SIG-M5 treated with dmso at 0.1 percent for 504 hours (cell line): ENCODE measurements at regions not wholly inside any gene's neighbourhood (a gene's known extent, or its start where the extent isn't known, plus 50 kb on each side); places are given as distances from the start of the nearest gene placed in this dataset.
"Not testable (repeated sequence)": the region's sequence is repeated elsewhere in the genome, so short reads cannot be mapped to it uniquely, and the experiment has no call there.

ENCODE experiments used
- DNase-seq: peaks from one replicate; lab custom pipeline; 2025; ENCODE audit not compliant: unreplicated experiment; lab: John Stamatoyannopoulos, UW

DNA sequence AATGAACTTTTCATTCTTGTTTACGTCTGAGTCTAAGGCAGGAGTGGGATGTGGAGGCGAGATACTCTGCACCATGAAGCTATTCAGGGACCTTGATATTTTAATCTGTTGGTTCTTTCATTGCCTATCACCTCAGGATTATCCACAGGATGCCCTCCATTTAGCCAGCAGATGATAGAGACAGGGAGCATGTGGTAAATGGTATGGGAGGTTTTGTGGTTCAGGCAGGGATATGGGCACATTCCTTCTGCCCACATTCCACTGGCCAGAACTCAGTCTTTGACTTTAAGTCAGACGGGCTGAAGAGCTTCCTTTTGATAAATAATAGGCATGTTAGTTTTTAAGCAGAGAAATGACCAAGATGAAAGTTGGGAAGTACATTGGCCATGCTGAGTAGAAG is 548.0 kb upstream of the CCDC54 start:
- DNase-seq: no peak

DNA sequence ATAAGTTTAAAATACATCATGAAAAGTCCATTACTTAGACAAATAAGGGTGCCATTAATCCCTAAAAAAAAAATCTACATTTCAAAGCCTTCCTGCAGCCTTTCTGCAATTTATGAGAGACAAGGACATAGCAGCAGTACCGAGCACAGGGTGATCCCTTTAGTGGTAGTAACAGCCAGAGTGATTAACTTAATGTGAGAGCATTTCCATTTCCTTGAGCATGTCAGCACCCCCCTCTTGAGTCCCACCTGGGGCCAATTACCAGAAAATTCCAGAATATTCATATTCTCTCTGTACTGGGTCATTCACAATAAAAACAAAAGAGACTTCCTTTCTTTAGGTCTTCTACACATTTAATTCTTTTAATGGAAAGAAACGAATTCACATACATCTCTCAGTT is 546.9 kb upstream of the CCDC54 start:
- no peak for DNase-seq

DNA sequence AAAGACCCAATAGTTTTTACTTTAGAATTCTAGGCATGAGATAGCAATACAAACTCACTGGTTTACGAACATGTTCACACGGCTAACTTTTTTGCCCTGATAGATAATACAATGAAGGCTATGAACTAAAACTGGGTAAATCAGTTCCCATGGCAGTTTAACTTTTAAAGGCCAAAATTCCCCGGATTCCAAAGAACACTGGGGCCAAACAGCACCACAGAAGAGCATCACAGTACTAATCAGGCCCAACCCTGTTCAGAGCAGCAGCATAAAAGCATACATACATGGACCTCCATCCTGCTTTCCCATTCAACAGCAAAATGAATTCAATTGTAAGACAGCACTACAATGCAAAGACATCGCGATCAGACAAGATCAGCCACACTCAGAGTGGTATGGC is 540.3 kb upstream of the CCDC54 start:
- no peak for DNase-seq

DNA sequence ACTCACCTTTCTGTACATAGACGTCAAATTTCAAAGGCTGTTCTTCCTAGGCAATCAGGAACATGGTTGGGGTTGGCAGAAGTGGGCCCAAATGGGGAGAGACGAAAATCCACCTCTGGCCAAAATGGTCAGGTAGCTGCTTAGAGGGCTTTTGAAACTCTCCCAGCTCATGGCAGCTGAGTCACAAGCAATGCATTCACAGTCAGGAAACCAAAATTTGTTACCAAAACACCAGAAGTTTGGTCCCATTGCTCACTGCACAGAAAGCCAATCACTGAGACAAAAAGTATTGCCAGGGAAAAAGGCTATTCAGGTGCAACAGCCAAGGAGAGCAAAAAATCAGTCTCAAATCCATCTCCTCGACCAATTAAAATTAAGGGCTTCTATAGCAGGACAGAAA is 539.6 kb upstream of the CCDC54 start:
- no peak for DNase-seq

DNA sequence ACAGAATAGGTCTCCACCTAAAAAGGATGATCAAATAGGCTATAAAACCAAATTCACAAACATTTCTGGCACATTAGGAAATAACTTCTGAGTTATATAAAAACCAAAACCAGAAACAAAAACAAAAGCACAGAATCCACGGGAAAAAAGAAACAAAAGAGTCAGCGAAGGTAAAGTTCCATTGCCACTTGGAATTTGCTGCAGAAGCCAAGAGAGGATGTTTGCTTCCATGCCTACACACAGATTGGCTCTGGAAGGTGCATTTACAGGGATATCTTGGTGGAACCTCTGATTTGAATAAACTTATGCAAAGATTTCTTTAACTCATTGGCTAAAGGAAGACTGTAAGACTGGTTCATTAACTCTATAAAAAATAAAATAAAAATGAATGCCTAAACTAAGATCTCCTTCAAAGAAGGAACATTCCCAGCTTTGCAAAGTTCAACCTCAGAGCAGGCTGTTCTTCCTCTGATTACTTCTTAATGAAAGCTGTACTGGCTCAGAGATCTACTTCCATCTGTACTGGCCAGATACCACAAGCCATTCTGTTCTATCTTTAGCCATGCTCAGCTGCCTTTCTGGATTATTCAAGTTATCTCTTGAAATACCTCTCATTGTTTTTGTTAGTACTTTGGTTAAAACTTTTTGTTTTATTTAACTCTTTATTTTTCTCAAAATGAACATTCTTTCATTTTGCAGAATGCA is 537.5 kb upstream of the CCDC54 start:
- DNase-seq: no peak

DNA sequence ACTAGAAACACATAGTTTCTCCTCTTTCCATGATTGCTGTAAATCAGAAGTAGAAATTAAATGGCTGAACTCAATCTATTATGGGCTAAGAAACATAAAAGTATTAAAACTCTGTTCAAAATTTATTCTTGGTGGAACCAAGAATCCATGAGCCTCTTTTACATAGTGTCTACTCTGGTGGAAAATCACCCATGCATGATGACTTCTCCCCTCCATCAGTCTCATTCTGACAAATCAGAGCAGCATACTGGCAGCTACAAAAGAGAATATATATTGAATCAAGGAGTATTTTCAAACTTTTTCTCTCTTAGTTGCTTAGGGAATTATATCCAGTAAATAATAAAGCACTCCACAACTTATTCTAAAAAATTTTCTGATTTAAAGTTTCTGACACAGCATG is 536.9 kb upstream of the CCDC54 start:
- no peak for DNase-seq

DNA sequence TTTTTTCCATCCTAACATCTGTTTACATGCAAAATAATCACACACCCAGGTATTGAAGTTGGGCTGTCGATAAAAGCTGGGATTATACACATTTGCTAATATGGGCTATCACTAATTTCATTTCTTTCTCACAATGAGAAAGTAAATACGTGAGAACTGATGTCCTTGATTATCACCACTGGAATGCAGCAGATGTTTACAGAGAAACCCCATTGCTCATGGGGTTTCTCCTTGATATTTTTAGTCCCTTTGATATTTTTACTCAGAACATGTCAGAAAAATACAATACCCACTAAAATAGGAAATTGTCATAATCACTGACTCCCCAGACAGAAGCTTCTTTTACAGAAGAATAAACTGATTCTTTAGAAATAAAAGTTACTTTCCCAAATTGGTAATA is 535.1 kb upstream of the CCDC54 start:
- no peak for DNase-seq

DNA sequence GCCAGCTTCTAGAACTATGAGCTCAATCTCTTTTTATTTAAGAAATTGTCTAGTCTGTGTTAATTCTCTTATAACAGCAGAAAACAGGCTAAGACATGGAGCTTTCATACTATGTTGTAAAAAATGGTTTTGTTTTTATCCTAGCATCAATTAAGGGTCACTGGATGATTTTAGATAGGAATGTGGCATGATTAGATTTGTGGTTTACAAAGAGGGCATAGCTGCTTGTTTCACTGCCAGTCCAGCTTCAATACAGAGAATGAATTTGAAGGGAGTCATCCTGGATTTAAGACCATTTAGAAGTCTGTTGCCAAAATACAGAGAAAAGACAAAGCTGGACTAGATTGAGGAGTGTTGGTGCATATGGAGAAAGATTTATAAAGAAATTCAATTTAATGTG is 532.6 kb upstream of the CCDC54 start:
- no peak for DNase-seq

DNA sequence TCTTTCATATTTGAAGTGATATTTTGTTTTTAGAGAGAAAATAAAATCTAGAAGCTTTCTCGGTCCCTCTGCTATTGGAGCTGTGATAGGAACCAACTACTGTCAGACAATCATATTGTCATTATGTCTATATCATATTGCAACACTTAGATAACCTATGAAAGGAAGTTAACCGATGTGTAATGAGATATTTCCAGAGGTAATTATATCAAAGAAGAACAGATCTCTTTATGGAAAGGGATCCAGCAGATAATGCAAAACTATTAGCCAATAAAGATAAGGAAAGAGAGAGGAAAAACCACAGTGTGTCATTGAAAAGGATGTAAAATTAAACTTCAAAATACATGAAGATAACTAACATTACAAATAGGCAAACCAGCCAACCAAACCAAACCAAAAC is 529.1 kb upstream of the CCDC54 start:
- no peak for DNase-seq

DNA sequence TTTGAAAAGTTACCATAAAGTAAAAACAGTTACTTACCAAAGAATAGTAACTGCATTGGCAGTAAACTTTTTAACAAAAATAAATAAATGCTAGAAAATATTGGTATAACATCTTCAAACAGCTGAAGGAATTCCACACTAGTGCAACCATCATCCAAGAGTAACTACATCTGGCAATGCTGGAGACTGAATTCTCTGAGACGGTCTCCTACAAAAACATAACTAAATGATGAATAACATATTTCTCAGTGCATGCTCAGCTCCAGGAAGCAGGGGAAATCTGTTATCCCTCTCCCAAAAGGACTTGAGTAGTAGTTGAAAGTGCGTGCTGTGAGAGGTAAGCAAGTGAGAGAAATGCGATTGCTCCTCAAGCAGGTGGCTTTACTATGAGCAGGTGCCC is 526.8 kb upstream of the CCDC54 start:
- no peak for DNase-seq

DNA sequence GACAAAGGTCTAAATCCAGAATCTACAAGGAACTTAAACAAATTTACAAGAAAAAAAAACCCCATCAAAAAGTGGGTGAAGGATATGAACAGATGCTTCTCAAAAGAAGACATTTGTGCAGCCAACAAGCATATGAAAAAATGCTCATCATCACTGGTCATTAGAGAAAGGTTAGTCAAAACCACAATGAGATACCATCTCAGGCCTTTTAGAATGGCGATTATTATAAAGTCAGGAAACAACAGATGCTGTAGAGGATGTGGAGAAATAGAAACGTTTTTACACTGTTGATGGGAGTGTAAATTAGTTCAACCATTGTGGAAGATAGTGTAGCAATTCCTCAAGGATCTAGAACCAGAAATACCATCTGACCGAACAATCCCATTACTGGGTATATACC is 518.9 kb upstream of the CCDC54 start:
- DNase-seq: not testable (repeated sequence)

DNA sequence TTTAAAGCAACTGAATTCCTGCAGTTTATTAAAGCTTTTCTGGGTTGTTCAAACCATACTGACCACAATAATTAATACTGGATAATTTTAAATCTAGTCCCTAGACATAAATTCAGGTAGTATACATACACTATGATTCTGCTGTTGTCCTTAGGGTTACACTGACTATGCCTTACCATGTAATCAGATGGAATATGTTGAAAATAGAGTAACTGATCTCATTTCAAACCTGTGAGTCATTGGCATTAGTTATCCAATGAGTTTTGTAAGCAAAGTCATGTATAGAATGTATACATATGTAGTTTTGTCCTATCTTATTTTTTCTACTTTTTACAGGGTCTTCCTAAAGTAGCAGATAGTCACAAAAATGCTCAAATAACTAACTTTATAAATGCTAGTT is 517.1 kb upstream of the CCDC54 start:
- DNase-seq: no peak

DNA sequence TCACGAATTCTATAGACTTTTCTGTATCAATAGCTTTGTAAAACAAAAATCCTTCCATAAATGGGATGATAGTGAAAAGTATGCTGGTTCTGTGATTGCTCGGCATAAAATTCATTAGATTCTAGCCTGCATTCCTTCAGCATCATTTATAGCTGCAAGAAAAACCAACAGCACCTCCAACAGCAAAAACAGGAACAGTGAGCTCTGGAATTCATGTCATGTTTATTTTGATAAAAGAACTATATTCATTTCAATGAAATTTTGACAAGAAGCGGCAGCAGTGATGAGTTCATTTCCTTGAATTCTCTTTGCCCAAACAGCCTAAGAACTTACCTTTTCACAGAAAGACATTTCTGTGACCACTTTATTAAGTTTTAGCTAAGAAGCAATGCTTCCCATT is 515.2 kb upstream of the CCDC54 start:
- DNase-seq: no peak

DNA sequence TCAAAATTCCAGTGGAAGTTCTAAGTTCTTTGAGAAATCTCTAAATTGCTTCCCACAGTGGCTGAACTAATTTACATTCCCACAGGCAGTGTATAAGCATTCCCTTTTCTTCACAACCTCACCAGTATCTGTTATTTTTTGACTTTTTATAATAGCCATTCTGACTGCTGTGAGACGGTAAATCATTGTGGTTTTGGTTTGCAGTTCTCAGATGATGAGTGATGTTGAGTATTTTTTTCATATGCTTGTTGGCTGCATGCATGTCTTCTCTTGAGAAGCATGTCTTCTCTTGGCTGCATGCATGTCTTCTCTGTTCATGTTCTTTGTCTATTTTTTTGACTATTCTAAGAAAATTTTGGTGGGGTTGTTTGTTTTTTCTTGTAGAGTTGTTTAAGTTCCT is 499.6 kb upstream of the CCDC54 start:
- no peak for DNase-seq

DNA sequence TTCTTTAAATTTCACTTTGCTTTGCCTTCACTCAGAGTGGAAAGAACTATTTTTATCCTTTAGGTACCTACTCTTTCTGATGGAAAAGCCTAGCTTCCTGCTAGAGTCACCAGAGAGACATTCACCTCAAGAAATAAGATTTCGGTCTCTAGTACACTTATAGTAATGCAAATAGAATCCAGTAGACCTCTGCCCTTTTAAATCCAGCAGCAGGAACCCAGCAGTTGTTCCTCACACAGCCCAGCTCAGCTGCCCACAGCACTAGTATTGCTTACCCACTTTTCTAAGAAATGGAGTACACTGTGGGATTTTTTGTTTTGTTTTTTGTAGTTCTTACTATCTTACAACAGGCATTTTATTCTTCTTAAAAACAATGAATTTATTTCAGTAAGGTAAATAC is 497.0 kb upstream of the CCDC54 start:
- no peak for DNase-seq

DNA sequence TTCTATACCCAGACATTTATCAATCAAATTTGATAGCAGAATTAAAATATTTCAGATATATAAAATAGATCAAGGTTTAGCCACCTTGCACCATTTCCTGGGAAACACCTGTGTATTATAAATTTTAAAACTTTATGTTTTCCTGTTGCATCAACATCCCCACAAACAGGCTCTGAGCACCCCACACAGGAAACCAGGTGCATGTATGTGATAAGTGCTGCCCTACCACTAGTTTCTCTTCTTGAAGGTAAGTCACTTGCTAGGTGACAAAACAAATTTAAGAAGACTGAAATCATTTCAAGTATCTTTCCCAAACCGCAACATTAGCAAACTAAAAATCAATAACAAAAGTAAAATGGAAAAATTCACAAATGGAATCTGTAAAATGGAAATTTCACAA is 496.1 kb upstream of the CCDC54 start:
- DNase-seq: no peak

DNA sequence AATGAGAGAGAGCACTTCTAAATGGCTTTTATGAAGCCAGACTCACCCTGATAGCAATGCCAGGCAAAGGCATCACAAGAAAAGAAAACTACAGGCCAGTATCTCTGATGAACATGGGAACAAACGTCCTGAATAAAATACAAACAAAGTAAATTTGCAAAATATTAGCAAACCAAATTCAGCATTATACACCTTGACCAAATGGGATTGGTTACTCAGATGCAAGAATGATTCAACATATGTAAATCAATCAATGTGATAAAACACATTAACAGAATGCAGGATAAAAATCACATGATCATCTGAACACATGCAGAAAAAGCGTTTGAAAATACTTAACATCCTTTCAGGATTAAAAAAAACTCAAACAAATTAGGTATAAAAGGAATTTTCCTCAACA is 494.9 kb upstream of the CCDC54 start:
- no peak for DNase-seq

DNA sequence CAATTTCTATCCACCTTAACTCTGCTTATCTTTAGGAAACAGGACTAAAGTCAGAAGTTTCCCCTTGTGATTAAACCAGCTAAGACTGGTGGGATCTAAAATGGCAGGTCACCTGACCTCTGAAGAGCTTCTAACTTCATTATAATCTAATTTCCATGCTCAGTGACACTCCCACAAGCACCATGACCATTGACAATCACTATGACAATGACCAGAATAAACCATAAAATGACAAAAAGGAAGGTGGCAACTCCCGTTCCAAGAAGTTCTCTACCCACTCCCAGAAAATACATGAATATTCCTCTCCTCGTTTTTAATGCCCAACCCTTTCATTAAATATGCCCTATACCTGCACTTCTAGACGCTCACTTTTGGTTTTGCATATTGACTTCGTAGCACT is 471.2 kb upstream of the CCDC54 start:
- DNase-seq: no peak

DNA sequence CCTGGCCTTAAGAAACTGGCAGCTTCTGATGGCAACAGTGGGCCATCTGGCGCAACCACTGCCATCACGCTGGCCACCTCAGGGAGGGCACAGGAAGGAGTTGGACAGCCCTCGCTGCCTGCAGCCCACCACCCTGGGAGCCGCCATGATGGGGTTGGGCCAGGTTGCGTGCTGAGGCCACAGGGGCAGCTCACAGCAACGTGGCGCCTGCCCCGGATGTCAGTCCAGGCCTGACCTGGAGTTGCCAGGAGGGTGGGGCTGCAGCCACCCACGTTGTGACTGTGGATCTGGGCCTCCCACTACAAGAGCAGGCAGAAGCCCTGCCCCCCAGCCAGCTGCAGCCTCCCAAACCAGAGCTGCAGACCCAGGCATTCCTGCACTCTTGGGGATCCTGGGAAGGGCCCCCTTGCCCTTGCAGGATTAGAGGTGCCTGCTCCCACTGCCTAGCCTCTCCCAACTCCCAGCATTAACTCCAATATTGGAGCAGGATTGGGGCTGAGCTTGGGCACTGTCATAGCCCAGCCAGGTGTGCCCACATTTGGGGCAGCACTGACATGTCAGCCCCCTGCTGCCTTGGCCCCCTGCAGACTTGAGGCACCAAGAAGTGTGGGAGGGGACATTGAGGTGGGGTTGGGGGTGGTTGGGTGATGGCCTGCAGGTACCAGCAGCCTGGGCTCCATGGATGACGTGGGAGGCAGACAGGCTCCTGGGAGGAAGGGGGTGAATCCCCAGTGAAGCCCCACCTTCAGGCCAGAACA is 468.9 kb upstream of the CCDC54 start:
- DNase-seq: no peak

DNA sequence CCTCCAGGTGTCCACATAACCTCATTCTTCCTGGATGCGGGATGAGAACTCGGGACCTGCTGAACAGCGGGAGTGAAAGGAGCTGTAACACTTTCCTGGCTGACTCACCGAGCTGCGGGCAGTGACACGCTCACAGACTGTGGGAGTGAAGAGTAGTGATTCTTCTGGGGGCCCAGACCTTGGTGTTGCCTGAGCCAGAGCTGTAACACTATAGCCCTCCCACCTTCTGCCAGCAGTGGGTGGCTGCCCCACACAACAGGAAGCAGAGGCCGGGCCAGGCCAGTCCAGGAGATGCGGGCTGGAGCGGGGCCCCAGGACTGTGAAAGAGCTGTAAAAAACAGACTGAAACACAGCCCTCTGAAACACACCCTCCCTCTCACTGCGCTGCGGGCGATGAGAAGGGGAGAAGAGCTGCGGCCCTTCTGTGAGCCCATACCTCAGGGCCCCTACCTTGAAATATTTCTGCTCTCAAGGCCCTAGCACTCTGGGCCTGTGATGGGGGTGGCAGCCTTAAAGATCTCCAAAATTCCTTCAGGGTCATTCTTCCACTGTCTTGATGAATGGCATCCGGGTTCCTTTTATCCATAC is 464.0 kb upstream of the CCDC54 start:
- no peak for DNase-seq

DNA sequence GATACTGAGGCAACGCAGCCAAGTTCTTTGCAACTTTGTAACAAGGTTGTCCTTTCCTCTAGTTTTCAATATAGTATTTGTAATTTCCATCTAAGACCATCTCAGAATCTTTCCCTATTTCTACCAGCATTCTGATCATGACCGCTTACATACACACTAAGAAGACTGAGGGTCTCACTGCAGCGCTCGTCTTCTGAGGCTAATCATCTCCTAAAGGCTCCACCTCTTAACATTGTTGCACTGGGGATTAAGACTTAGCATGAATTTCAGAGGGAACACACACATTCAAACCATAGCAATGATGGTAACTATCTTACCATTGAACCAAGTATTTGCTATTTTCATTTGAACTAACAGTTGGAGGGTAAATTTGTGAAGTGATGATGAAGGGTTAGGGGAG is 463.3 kb upstream of the CCDC54 start:
- no peak for DNase-seq

DNA sequence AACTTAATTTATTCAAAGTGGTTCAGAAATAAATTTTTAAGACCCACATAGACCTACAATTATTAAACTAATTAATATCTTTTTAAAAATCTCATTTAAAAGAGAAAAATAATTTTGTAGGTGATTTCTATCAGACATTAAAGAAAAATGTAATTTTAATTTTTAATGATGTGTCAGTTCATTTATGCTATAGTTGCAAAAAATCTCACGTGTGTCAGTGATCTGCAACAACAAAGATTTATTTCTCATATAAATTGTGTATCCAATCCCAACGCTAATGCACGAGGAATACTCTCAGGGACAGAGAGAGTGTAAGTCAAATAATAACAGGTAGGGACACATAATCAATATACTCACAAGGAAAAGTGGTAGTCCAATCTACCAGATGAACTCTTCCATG is 456.6 kb upstream of the CCDC54 start:
- DNase-seq: no peak

DNA sequence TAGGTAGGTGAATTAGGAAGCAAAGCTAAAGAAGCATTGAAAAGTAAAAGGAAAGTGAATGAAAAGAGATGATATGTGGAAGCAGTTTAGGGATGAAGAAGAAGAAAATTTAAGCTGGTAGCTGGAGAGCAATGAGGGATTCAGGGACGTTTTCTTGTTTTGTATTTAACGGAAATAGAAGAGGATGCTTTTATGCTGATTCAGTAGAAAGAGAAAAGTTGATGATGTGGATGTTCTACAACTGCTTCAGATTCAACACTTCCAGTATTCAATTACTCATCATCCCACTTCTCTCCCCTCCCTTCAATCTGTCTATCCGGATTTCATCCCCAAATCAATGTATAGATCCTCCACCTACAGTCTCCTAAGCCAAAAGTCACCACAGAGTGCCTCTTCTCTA is 448.2 kb upstream of the CCDC54 start:
- no peak for DNase-seq
